ENCODE measurements at regions not wholly inside any gene's neighbourhood (a gene's known extent, or its start where the extent isn't known, plus 50 kb on each side); places are given as distances from the start of the nearest gene placed in this dataset.

DNA sequence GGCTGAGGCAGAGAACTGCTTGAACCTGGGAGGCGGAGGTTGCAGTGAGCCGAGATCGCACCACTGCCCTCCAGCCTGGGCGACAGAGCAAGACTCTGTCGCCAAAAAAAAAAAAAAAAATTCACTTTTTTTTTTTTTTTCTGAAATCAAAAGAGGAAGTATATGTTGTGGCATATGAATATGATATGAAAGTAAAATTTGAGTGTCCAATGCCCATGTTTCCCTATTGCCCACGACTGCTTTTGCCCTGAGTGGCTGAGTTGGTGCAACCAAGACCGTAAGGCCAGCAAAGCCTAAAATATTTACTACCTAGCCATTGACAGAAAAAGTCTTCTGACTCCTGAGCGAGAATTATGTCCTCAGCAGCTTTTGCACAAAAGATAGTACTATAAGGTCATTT, 101.7 kb upstream of the PARP11 start:
- TF ChIP-seq, protein P1, sequence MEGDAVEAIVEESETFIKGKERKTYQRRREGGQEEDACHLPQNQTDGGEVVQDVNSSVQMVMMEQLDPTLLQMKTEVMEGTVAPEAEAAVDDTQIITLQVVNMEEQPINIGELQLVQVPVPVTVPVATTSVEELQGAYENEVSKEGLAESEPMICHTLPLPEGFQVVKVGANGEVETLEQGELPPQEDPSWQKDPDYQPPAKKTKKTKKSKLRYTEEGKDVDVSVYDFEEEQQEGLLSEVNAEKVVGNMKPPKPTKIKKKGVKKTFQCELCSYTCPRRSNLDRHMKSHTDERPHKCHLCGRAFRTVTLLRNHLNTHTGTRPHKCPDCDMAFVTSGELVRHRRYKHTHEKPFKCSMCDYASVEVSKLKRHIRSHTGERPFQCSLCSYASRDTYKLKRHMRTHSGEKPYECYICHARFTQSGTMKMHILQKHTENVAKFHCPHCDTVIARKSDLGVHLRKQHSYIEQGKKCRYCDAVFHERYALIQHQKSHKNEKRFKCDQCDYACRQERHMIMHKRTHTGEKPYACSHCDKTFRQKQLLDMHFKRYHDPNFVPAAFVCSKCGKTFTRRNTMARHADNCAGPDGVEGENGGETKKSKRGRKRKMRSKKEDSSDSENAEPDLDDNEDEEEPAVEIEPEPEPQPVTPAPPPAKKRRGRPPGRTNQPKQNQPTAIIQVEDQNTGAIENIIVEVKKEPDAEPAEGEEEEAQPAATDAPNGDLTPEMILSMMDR (IDR thresholded peaks at IDR 0.05; ENCODE audit: low read depth, low read length, poor library complexity, severe bottlenecking) = no peak
- TF ChIP-seq EZH2phosphoT487 (IDR thresholded peaks at IDR 0.05; ENCODE audit: borderline replicate concordance, low read length) = no peak

All from DOHH2 (cell line).